Right atrium auricular region (tissue), 2 donors: ENCODE measurements at regions not wholly inside any gene's neighbourhood (a gene's known extent, or its start where the extent isn't known, plus 50 kb on each side); places are given as distances from the start of the nearest gene placed in this dataset.

Experiments used
- DNase-seq: peaks from one replicate; pipeline ENCODE4 v3.0.0-alpha.2; 2019; ENCODE audit warnings: low spot score
- H3K27ac ChIP-seq, 2 donors: fragments of 200-600 bp; sonication (generic); 1 replicate in 1 of 2; 2 replicates in 1 of 2; pipeline ENCODE4 v1.5.1; 2016 to 2019
- H3K27me3 ChIP-seq, 2 donors: fragments of 200-600 bp; sonication (generic); one replicate each; pipeline versions ENCODE4 v1.5.1 to v1.6.0; 2017 to 2019
- H3K36me3 ChIP-seq: fragments of 200-600 bp; sonication (generic); one replicate; pipeline ENCODE4 v1.5.1; 2016
- H3K4me1 ChIP-seq, 2 donors: fragments of 200-600 bp; sonication (generic); one replicate each; pipeline versions ENCODE4 v1.5.1 to v1.6.0; 2017 to 2019
- H3K4me3 ChIP-seq, 2 donors: fragments of 200-600 bp; sonication (generic); 1 replicate in 1 of 2; 2 replicates in 1 of 2; pipeline ENCODE4 v1.5.1; 2017 to 2019; ENCODE audit warnings: mild to moderate bottlenecking in 1 of 2, moderate library complexity in 1 of 2
- H3K9me3 ChIP-seq, 2 donors: fragments of 200-600 bp; sonication (generic); one replicate each; pipeline ENCODE4 v1.5.1; 2019
- CTCF ChIP-seq, 2 donors: fragments of 200-600 bp; sonication (generic); IDR thresholded peaks; one replicate each; pipeline ENCODE4 v1.5.1; 2019; ENCODE audit warnings: antibody characterized with exemption in 2 of 2

DNA sequence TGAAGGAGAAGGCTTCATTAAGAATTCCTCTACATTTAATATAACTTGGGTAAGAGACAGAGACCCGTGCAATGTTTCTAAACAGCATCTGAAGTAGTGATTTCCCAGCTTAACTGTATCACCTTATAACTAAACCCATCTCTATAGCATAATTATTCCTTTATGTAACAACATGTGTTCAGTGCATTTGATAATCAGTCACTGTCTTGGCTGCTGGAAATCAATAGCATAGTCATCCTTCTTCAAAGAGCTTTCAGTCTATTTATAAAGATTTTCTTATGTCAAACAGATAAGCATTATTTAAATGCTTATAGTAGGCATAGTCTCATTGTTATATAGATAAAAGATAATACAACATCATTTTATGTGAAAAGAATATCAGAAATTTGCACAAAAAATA is 80.1 kb upstream of the TYRP1 start:
- no peak for DNase-seq

GRCh38 chr9:12614488-12614887 is 78.7 kb upstream of the TYRP1 start:
- no peak for TF ChIP-seq CTCF (IDR thresholded peaks at IDR 0.05)
- Histone ChIP-seq H3K4me1 (no peaks in the 10 kb centered on the region), H3K36me3 (no peaks in the 10 kb centered on the region), H3K9me3 (no peaks in the 10 kb centered on the region), H3K27me3 (no peaks in the 10 kb centered on the region), H3K27ac (no peak overlapping the region), H3K4me3 (no peak overlapping the region)
- no peak for DNase-seq

More for the DNA sequence above, 80.1 kb upstream of the TYRP1 start:
- H3K4me1 ChIP-seq, result no peaks in the 10 kb centered on the region
- H3K9me3 ChIP-seq, result no peaks in the 10 kb centered on the region
- no peak for TF ChIP-seq CTCF (IDR thresholded peaks at IDR 0.05)
- H3K4me3 ChIP-seq, result no peak overlapping the region
- H3K36me3 ChIP-seq, result no peaks in the 10 kb centered on the region
- H3K27ac ChIP-seq, result no peak overlapping the region
- no peaks in the 10 kb centered on the region for H3K27me3 ChIP-seq

DNA sequence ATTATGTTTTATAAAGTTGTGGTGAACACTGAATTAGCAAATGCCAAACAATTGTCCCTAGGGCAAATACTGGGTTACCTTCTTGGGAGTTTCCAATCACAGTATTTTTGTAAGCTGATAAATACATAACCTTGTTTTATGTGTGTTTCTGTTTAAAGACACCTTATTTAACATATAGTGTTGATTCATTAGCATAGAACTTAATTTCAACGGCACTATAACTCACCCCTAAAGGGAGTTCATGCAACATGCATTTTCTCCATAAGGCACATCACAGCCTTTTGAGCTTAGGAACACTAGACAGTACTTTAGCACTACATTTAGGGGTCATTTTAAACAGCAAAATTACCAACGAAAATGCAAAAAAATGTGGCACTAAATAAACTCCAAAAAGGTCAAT is 74.2 kb upstream of the TYRP1 start:
- no peaks in the 10 kb centered on the region for H3K36me3 ChIP-seq
- H3K4me3 ChIP-seq, result no peak overlapping the region
- no peak for DNase-seq

GRCh38 chr9:12625844-12626243 is 67.3 kb upstream of the TYRP1 start:
- H3K36me3 ChIP-seq, result no peaks in the 10 kb centered on the region
- H3K4me3 ChIP-seq, result no peak overlapping the region
- H3K4me1 ChIP-seq, result no peaks in the 10 kb centered on the region
- DNase-seq, result no peak
- H3K27me3 ChIP-seq, result no peaks in the 10 kb centered on the region
- H3K9me3 ChIP-seq, result no peaks in the 10 kb centered on the region
- TF ChIP-seq CTCF (IDR thresholded peaks at IDR 0.05), result no peak
- H3K27ac ChIP-seq, result no peak overlapping the region

More for the DNA sequence above, 74.2 kb upstream of the TYRP1 start:
- no peak for TF ChIP-seq CTCF (IDR thresholded peaks at IDR 0.05)
- Histone ChIP-seq H3K4me1 (no peaks in the 10 kb centered on the region), H3K27me3 (no peaks in the 10 kb centered on the region), H3K9me3 (no peaks in the 10 kb centered on the region), H3K27ac (no peak overlapping the region)

GRCh38 chr9:12627096-12627495 is 66.1 kb upstream of the TYRP1 start:
- Histone ChIP-seq H3K36me3 (no peaks in the 10 kb centered on the region), H3K9me3 (no peaks in the 10 kb centered on the region), H3K27ac (no peak overlapping the region), H3K4me1 (no peaks in the 10 kb centered on the region), H3K27me3 (no peaks in the 10 kb centered on the region), H3K4me3 (no peak overlapping the region)
- DNase-seq, result no peak
- no peak for TF ChIP-seq CTCF (IDR thresholded peaks at IDR 0.05)

DNA sequence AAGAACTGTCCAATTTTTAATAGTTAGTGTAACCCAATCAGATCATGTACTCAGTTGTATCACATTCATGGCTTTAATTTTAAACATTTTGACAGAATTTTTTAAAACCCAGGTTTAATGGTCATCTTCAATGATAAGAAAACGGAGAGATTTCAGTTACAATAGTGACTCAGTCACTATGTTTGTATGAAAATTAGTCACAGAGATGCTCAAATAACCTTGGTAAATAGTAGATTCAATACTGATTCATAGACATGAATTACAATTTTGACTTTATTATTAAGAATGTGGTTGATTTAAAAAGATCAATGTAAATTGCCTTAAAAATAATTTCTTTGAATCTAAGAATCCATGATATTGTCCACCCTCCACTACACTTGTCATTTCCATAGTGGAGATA is 64.6 kb upstream of the TYRP1 start:
- Histone ChIP-seq H3K9me3 (no peaks in the 10 kb centered on the region), H3K4me3 (no peak overlapping the region), H3K27ac (no peak overlapping the region), H3K36me3 (no peaks in the 10 kb centered on the region), H3K27me3 (no peaks in the 10 kb centered on the region), H3K4me1 (no peaks in the 10 kb centered on the region)
- DNase-seq, result no peak
- TF ChIP-seq CTCF (IDR thresholded peaks at IDR 0.05), result no peak
